SK-N-SH (cell line): ENCODE measurements at regions not wholly inside any gene's neighbourhood (a gene's known extent, or its start where the extent isn't known, plus 50 kb on each side); places are given as distances from the start of the nearest gene placed in this dataset.

Experiments
- CTCF ChIP-seq: fragments of 200-600 bp; sonication (generic); IDR thresholded peaks from 2 replicates; pipeline ENCODE4 v1.6.1; 2017; ENCODE audit warnings: antibody characterized with exemption, mild to moderate bottlenecking, moderate library complexity
- MAX ChIP-seq: IDR thresholded peaks from 2 replicates; pipeline ENCODE4 v1.4.0; 2012; ENCODE audit warnings: low read depth
- PBX3 ChIP-seq: IDR thresholded peaks from 2 replicates; pipeline ENCODE4; 2012
- RFX5 ChIP-seq: IDR thresholded peaks from 2 replicates; pipeline ENCODE4 v1.6.1; 2012; ENCODE audit warnings: mild to moderate bottlenecking, improper control_type of control experiment, low read length

- no peak for TF ChIP-seq PBX3
- no peak for TF ChIP-seq CTCF
- TF ChIP-seq MAX, result no peak
- TF ChIP-seq RFX5, result no peak
Observed at GRCh38 chr7:47211519-47211973, 370.4 kb downstream of the TNS3 start.
